ENCODE measurements at regions not wholly inside any gene's neighbourhood (a gene's known extent, or its start where the extent isn't known, plus 50 kb on each side); places are given as distances from the start of the nearest gene placed in this dataset.

DNA sequence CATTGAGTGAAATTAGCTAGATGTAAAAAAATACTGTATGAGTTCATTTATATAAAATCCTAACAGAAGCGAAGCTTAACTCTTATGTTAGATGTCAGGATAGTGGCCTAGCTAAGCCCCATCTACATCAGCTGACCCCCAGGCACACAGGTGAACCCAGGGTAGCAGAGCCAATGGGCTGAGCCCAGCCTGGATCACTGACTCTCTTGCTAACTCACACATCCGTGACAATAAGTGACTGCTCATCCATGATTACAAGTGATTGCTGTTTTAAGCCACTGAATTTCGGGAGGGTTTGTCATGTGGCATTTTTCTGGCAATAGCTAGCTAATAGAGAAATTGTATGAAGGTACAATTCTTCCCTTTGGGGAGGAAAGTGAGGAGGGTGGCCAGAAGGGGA lies 55.2 kb upstream of the COG2 start:
- CTCF ChIA-PET: no interaction called here
- H3K9me3 ChIP-seq (ENCODE audit: low read depth, low read length, poor library complexity, severe bottlenecking): no peaks in the 10 kb centered on the region
- DNase-seq (ENCODE audit: low spot score): no peak
- H3K4me3 ChIP-seq (ENCODE audit: low read depth, low read length, poor library complexity, severe bottlenecking): no peak overlapping the region
- intact Hi-C loops (cut with micrococcal nuclease; ENCODE audit: unreplicated experiment): no loop called here
- H3K4me1 ChIP-seq (ENCODE audit: insufficient read depth, low read length, poor library complexity, severe bottlenecking): no peaks in the 10 kb centered on the region
- POLR2A ChIA-PET (ENCODE audit: low non-redundant PET): no interaction called here
- no peak overlapping the region for H3K27ac ChIP-seq (ENCODE audit: low read depth, low read length, poor library complexity, severe bottlenecking)
- peaks cover 6% of the 10 kb centered on the region for H3K27me3 ChIP-seq (replicated peaks; ENCODE audit: insufficient read depth, low read depth, low read length, poor library complexity)
- TF ChIP-seq EZH2 (IDR thresholded peaks at IDR 0.05; ENCODE audit: borderline replicate concordance, low read depth, low read length, poor library complexity, severe bottlenecking): no peak
- TF ChIP-seq, protein P1, sequence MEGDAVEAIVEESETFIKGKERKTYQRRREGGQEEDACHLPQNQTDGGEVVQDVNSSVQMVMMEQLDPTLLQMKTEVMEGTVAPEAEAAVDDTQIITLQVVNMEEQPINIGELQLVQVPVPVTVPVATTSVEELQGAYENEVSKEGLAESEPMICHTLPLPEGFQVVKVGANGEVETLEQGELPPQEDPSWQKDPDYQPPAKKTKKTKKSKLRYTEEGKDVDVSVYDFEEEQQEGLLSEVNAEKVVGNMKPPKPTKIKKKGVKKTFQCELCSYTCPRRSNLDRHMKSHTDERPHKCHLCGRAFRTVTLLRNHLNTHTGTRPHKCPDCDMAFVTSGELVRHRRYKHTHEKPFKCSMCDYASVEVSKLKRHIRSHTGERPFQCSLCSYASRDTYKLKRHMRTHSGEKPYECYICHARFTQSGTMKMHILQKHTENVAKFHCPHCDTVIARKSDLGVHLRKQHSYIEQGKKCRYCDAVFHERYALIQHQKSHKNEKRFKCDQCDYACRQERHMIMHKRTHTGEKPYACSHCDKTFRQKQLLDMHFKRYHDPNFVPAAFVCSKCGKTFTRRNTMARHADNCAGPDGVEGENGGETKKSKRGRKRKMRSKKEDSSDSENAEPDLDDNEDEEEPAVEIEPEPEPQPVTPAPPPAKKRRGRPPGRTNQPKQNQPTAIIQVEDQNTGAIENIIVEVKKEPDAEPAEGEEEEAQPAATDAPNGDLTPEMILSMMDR (conservative IDR thresholded peaks at IDR 0.05; ENCODE audit: low read depth, low read length): no peak
- BruUV-seq (replicated peaks): no TSS peak
- no peaks in the 10 kb centered on the region for H3K36me3 ChIP-seq (ENCODE audit: insufficient read depth, low read length, poor library complexity, severe bottlenecking)

DNA sequence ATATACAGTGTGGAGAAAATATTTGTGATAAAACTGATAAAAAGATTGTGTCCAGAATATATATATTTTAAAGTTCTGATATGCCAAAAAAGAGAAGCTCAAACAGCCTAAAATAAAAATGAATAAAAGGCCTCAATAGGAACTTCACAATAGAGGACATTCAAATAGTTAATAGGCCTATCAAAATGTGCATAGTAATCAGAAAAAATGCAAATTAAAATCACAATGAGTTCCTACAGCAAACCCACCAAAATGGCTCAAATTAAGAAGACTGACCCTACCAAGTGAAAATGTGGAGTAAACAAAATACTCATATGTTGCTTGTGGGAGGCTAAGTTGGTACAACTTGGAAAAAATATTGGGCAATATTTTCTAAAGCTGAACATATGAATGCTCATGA lies 57.6 kb upstream of the COG2 start:
- Histone ChIP-seq H3K4me1 (ENCODE audit: insufficient read depth, low read length, poor library complexity, severe bottlenecking) (no peaks in the 10 kb centered on the region), H3K9me3 (ENCODE audit: low read depth, low read length, poor library complexity, severe bottlenecking) (no peaks in the 10 kb centered on the region), H3K36me3 (ENCODE audit: insufficient read depth, low read length, poor library complexity, severe bottlenecking) (no peaks in the 10 kb centered on the region), H3K27ac (ENCODE audit: low read depth, low read length, poor library complexity, severe bottlenecking) (no peak overlapping the region), H3K4me3 (ENCODE audit: low read depth, low read length, poor library complexity, severe bottlenecking) (no peak overlapping the region), H3K27me3 (replicated peaks; ENCODE audit: insufficient read depth, low read depth, low read length, poor library complexity) (no peaks in the 10 kb centered on the region)
- POLR2A ChIA-PET (ENCODE audit: low non-redundant PET): no interaction called here
- no peak for TF ChIP-seq EZH2 (IDR thresholded peaks at IDR 0.05; ENCODE audit: borderline replicate concordance, low read depth, low read length, poor library complexity, severe bottlenecking)
- TF ChIP-seq, protein P1 (conservative IDR thresholded peaks at IDR 0.05; ENCODE audit: low read depth, low read length): no peak
- no TSS peak for BruUV-seq (replicated peaks)
- DNase-seq (ENCODE audit: low spot score): no peak
- CTCF ChIA-PET: no interaction called here
- intact Hi-C loops (cut with micrococcal nuclease; ENCODE audit: unreplicated experiment): loop anchor here (5.0 kb wide), 1 partner anchor 1327 kb away; no protein-coding TSS in a partner anchor

DNA sequence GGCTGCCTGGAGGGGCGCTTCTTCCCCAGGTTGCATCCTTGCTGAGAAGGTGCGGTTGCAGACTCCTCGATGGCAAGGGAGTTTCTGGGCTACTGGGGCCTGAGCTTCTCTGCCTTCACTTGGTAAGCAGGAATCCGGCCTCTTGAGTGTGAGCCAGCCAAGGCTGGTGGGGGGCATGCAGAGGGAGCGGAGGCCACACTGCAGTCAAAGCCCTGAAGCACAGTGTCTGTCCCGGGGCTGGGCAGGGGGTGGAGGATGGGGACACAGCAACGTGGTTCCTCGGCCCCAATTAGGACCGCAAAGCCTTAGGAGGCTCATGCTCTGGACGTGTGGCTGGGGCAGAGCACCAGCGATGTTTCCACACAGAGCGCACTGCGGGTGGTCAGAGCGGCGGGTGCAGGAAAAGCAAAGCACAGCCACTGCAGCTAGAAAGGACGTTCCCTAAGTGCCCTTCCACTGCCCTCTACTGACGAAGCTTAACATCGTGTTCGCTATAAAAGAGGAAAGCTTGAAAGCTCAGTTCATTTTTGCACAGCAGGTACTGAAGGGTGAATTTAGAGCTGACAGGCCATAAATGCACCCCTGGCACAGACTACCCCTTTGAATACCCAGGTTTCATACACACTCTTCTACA lies 60.7 kb upstream of the COG2 start:
- H3K27ac ChIP-seq (ENCODE audit: low read depth, low read length, poor library complexity, severe bottlenecking): no peak overlapping the region
- no peaks in the 10 kb centered on the region for H3K9me3 ChIP-seq (ENCODE audit: low read depth, low read length, poor library complexity, severe bottlenecking)
- H3K4me1 ChIP-seq (ENCODE audit: insufficient read depth, low read length, poor library complexity, severe bottlenecking): no peaks in the 10 kb centered on the region
- ChIA-PET POLR2A (ENCODE audit: low non-redundant PET) (interaction anchor here (0.6 to 0.8 kb wide), 2 partner anchors 18 to 251 kb away, joined by 3 to 4 read pairs; no protein-coding TSS in a partner anchor), CTCF (interaction anchor here (0.5 kb wide), 1 partner anchor 172 kb away, joined by 3 read pairs; no protein-coding TSS in a partner anchor)
- H3K27me3 ChIP-seq (replicated peaks; ENCODE audit: insufficient read depth, low read depth, low read length, poor library complexity): peaks cover 8% of the 10 kb centered on the region
- no peak for TF ChIP-seq EZH2 (IDR thresholded peaks at IDR 0.05; ENCODE audit: borderline replicate concordance, low read depth, low read length, poor library complexity, severe bottlenecking)
- TF ChIP-seq, protein P1 (conservative IDR thresholded peaks at IDR 0.05; ENCODE audit: low read depth, low read length): peak; percentile 33
- BruUV-seq (replicated peaks): no TSS peak
- no peak overlapping the region for H3K4me3 ChIP-seq (ENCODE audit: low read depth, low read length, poor library complexity, severe bottlenecking)
- peak; percentile 40 for DNase-seq (ENCODE audit: low spot score)
- intact Hi-C loops (cut with micrococcal nuclease; ENCODE audit: unreplicated experiment): loop anchor here (5.0 kb wide), 1 partner anchor 1324 kb away; no protein-coding TSS in a partner anchor
- H3K36me3 ChIP-seq (ENCODE audit: insufficient read depth, low read length, poor library complexity, severe bottlenecking): no peaks in the 10 kb centered on the region

Data from A673 (cell line).